ENCODE measurements at regions not wholly inside any gene's neighbourhood (a gene's known extent, or its start where the extent isn't known, plus 50 kb on each side); places are given as distances from the start of the nearest gene placed in this dataset.

- DNase-seq (ENCODE audit: low read depth): no peak
- no peak for TF ChIP-seq CTCF (conservative IDR thresholded peaks at IDR 0.05; ENCODE audit: low read depth, low read length)
- H3K4me3 ChIP-seq (ENCODE audit: low read depth, low read length): no peak overlapping the region
Observed at GRCh38 chr18:73741946-73742345, 405.7 kb downstream of the FBXO15 start.

- no peak overlapping the region for H3K4me3 ChIP-seq (ENCODE audit: low read depth, low read length)
- no peak for TF ChIP-seq CTCF (conservative IDR thresholded peaks at IDR 0.05; ENCODE audit: low read depth, low read length)
- DNase-seq (ENCODE audit: low read depth): no peak
Observed at GRCh38 chr18:73739098-73739497, 408.5 kb downstream of the FBXO15 start.

GRCh38 chr18:73737990-73738389 is 409.6 kb downstream of the FBXO15 start:
- DNase-seq (ENCODE audit: low read depth): no peak
- no peak for TF ChIP-seq CTCF (conservative IDR thresholded peaks at IDR 0.05; ENCODE audit: low read depth, low read length)
- no peak overlapping the region for H3K4me3 ChIP-seq (ENCODE audit: low read depth, low read length)

GRCh38 chr18:73735836-73736235 is 411.8 kb downstream of the FBXO15 start:
- no peak for TF ChIP-seq CTCF (conservative IDR thresholded peaks at IDR 0.05; ENCODE audit: low read depth, low read length)
- no peak for DNase-seq (ENCODE audit: low read depth)
- no peak overlapping the region for H3K4me3 ChIP-seq (ENCODE audit: low read depth, low read length)

- TF ChIP-seq CTCF (conservative IDR thresholded peaks at IDR 0.05; ENCODE audit: low read depth, low read length): no peak
- no peak for DNase-seq (ENCODE audit: low read depth)
- H3K4me3 ChIP-seq (ENCODE audit: low read depth, low read length): no peak overlapping the region
Observed at GRCh38 chr18:73733806-73734314, 413.8 kb downstream of the FBXO15 start.

GRCh38 chr18:73733376-73733775 is 414.3 kb downstream of the FBXO15 start:
- H3K4me3 ChIP-seq (ENCODE audit: low read depth, low read length): no peak overlapping the region
- TF ChIP-seq CTCF (conservative IDR thresholded peaks at IDR 0.05; ENCODE audit: low read depth, low read length): no peak
- no peak for DNase-seq (ENCODE audit: low read depth)

- no peak for DNase-seq (ENCODE audit: low read depth)
- no peak overlapping the region for H3K4me3 ChIP-seq (ENCODE audit: low read depth, low read length)
- TF ChIP-seq CTCF (conservative IDR thresholded peaks at IDR 0.05; ENCODE audit: low read depth, low read length): no peak
Observed at GRCh38 chr18:73728657-73729056, 419.0 kb downstream of the FBXO15 start.

Measured in epithelial cell of proximal tubule (primary cell).